GM18907 (cell line): ENCODE measurements at regions not wholly inside any gene's neighbourhood (a gene's known extent, or its start where the extent isn't known, plus 50 kb on each side); places are given as distances from the start of the nearest gene placed in this dataset.
"Not testable (repeated sequence)": the region's sequence is repeated elsewhere in the genome, so short reads cannot be mapped to it uniquely, and the experiment has no call there.

Source experiments
- ATAC-seq: cut with Tn5 transposase; IDR thresholded peaks from one replicate; pipeline ENCODE4 v1.9.1; 2021; ENCODE audit warnings: mild to moderate bottlenecking, moderate library complexity; ENCODE audit not compliant: unreplicated experiment

DNA sequence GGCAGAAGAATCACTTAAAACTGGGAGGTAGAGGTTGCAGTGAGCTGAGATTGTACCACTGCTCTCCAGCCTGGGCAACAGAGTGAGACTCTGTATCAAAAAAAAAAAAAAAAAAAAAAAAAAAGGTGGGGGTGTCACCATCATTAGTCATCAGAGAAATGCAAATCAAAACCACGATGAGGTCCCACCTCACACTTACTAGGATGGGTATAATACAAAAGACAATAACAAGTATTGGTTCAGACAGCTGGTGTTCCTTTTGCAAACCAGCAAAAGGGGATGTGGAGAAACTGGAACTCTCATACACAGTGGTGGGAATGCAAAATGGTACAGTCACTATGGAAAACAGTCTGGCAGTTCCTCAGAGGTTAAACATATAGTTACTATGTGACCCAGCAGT lies 78.7 kb upstream of the TSC22D2 start:
- ATAC-seq, result no peak

DNA sequence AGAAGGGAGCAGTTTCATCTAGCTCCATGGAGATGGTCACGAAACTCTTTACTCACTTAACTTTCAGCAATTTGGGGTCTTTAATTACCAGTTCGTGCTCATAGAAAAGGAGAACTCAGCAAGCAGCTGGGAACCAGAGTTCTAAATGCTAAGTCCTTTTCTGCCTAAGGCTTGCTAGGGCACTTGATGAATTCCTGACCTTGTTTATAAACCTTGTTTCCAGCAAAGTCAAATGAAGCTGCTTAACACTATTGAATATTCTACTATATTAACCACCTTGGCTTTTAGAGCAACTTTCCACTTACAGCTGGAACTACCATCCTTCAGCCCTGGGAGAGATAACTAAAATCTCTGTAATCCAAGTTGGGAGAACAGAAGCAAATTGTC lies 79.5 kb upstream of the TSC22D2 start:
- no peak for ATAC-seq

DNA sequence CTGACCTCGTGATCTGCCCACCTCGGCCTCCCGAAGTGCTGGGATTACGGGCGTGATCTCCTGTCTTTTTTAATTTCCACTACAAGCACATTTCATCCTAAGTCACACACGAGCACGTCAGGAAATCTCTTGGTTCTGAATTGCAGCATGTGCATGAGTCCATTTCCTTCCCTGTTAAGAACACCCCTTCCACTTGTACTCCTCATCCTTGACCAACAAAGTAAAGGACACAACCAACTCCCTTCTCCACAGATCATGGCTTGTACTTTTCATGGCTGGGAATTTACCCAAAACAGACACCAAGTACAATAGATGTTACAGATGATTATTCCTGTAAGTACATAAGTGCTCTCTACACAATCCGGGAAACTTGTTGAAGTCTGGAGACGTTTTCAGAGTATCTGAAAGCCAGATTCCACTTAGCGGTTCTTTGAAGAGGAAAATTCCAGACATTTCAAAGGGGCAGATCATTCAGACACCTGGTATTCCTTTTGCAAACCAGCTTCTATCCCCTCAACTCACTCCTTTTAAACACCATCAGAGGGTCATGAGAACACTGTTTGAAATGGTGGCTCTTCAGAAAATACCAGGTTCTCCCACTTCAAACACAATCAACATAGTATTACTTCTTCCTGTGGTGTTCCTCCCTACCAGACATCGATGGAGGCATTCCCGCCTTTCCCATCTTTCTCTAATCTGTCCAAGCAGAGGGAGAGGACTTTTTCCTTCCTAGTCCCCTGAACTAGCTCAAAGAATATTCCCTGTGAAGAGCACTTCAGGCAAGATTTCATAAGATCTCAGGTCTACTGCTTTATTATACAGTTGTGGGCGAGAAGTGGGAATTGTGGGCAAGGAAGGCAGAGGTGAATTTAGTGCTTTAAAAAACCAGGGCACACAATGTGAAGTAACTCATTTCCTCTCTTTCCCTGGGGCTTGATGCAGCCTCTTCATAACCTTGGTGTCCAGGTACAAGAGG lies 80.1 kb upstream of the TSC22D2 start:
- no peak for ATAC-seq

DNA sequence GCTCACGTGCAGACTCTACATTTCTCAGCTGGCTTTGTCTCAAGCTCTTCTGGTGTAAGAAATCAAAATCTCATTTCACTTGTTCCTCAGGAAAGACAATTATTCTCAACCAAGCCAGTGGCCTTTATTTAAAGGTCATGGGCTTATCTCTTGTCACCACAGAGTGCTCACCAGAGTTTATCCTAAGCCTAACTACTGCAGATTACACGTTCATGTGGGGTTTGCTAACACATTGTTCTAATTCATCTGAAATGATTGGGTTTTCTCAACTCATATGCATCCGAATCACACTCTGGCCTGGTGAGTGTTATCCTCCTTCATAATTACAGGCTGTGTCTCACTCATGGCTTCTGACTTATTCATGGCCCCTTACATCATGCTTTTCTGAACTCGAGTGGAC lies 83.3 kb upstream of the TSC22D2 start:
- ATAC-seq, result no peak

DNA sequence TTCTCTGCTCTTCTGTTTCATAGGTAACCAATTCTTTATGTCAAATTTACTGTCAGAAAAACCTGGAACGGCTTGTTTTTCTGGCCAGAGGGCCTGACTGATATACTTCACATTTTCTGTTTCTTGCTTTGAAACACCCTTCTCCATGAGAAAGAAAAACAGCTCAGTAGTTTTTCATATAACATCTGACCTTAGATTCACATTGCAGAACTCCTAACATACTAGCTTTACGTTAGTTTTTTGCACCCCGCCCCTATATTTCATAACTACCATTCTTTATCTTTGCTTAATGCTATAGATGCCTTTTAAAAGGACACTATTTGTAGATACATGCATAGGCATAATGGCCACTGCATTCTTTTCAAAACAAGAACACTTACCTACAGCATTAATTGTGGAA lies 83.9 kb upstream of the TSC22D2 start:
- ATAC-seq, result no peak

DNA sequence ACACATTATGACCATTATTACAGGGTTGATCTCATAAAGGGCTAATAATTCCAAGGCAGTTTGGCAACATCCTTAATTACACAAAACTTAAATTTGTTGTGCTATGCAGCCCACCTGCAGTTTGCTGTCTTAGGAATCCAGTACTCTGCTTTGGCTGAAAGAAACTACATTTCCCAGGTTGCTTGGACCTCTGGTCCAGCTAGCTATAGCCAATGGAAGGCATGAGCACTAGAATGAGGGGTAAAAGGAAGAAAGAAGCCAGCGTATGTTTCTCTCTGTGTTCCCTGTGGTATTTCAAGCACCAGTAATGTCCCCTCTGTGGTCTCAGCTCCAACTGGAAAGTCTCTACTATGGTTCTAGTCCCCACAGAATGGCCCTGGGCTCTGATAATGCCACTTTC lies 84.3 kb upstream of the TSC22D2 start:
- no peak for ATAC-seq

DNA sequence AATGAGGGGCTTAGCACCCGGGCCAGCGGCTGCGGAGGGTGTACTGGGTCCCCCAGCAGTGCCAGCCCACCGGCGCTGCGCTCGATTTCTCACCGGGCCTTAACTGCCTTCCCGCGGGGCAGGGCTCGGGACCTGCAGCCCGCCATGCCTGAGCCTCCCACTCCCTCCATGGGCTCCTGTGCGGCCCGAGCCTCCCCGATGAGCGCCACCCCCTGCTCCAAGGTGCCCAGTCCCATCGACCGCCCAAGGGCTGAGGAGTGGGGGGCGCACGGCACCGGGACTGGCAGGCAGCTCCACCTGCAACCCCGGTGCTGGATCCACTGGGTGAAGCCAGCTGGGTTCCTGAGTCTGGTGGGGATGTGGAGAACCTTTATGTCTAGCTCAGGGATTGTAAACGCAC lies 85.0 kb upstream of the TSC22D2 start:
- ATAC-seq, result not testable (repeated sequence)

DNA sequence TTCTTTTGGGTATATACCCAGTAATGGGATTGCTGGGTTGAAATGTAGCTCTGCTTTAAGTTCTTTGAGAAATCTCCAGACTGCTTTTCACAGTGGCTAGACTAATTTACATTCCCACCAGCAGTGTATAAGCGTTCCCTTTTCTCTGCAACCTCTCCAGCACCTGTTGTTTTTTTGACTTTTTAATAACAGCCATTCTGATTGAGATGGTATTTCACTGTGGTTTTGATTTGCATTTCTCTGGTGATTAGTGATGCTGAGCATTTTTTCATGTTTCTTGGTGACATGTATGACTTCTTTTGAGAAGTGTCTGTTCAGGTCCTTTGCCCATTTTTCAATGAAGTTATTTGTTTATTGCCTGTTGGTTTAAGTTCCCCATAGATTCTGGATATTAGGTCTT lies 87.1 kb upstream of the TSC22D2 start:
- ATAC-seq, result not testable (repeated sequence)

DNA sequence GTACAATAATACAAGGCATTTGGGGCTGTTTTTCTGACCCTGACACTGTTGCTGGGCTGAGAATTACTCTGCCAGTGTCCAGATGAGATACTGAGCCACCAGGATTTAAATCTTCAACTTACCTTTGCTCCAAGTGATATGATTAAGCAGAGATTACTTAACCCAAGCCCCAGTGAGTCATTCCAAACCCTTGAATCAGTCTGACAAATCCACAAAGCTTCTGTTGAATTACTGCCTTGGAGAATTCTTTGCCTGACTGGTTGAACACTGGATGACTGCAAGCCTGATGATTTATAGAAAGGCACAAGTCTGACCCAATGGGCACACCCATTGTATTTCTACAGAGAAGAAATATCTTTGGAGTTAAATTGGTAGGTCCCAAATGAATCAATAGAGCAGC lies 88.2 kb upstream of the TSC22D2 start:
- ATAC-seq, result no peak

DNA sequence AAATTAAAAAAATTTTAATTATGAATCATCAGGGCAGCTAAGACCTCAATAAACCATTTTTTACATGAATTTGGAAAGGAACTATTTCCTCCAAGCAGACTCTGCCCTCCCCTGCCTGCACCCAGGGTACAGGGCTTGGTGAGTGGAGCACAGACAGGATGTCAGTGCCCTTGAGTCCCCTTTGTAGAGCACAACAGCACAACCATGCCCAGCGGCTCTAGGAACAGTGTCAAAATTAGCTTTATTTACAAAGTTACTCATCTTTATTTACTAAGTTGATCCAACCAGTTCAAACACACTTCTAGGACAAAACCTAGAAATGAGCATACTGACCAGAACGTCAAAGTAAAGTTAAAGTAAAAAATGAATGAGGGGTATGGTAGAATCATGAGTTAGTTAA lies 90.6 kb upstream of the TSC22D2 start:
- ATAC-seq, result no peak

DNA sequence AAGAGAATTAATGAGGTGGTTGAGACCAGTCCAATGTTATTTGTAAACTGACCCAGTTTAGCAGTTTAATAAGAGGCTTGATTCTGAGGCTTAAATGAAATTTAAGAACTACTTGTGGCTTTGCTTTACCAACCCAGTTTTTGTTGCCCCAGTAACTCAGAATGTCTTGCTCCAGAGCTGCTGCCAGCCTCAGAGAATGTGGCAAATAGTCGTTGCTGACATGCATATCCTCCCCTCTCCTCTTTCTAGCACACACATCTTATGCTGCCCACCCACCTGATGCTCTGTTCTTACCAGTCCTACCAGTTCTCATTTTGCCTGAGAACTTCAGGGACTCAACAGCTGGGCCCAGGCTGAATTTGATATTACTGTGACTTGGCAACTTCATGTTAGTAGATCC lies 92.4 kb upstream of the TSC22D2 start:
- ATAC-seq, result no peak

DNA sequence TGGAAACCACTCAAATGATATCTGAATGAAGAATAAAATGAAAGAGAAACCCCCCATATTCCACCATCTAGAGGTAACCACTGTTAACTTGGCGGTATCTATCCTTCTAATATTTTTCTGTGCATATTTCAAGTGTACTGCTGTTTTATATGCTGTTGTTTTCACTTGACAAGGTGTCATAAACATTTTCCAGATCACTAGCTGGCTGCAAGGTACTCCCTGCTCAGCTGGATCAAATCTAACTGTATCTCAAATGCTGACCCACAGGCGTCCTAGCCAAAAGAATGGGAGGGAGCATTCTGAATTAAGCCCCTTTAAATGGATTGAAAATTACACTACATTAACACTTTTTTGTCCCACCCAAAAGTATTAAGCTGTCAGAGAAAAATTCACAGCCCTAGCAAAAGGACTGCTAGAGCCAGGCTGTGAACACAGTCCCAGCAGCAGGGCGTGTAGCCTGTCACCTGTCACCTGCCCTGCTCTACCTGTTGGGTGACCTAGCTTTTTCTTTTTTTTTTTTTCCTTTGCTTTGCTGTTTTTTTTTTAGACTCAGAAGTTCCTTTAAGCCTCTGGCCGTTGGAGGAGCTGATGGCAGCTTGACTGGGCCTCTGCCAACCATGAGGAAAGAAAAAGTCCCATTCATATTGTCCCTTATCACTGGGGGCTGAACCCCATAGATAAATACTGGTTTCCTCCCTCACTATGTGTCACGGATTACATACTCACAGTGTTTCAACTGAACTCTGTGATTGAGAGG lies 93.7 kb upstream of the TSC22D2 start:
- ATAC-seq, result no peak

DNA sequence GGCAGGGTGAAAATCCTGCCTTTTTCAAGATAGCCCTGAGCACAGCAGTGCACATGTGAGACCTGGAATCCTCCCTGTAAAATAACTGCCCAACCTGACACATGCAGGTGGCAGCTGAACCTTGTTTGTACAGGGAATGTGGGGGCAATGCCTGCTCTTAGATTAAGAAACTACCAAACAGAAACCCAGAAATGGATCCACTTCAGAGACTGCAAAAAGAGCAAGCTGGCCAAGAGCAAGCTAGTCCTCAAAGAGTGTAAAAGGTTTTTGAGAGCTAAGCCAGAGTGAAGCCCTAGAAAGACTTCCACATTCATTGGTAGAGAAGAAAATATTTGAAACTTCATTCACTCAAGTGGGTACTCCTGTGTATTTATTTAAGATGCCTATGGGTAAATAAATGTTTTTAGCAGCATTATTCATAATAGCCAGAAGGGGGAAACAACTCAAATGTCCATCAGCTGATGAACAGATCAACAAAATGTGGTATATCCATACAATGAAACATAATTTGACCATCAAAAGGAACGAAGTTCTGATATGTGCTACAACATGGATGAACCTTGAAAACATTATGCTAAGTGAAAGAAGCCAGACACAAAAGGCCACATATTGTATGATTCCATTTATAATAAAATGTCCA lies 96.0 kb upstream of the TSC22D2 start:
- no peak for ATAC-seq

DNA sequence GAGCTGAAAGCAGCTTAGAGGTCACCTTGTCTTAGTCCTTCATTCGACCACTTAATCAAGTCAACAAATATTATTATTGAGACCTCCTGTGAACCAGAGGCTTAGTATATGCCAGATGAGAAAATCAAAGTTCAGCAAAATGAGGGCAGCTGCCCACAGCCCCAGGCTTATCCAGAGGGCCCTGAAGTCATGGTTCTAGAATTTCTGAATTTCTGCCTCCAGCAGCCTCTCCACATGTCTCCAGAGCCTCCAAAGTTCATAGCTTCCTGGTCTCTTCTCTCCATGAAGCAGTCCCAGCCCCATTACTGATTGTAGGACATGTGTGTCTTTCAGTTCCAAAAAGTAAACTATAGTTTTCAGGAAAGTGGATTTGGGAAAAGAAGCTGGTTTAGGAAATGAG lies 96.9 kb upstream of the TSC22D2 start:
- ATAC-seq, result no peak

DNA sequence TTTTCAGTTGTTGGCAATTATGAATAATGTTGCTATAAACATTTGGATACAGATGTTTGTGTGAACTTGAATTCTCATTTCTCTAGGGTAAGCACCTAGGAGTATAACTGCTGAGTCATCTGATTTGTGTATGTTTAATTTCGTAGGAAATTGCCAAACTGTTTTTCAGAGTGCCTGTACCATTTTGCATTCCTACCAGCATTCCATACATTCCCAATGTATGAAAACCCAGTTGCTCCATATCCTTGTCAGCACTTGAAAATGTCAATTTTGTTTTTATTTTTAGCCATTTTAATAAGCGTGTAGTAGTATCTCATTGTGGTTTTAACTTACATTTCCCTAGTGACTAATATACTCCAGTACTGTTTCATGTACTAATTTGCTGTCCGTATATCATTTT lies 98.5 kb upstream of the TSC22D2 start:
- ATAC-seq, result no peak

DNA sequence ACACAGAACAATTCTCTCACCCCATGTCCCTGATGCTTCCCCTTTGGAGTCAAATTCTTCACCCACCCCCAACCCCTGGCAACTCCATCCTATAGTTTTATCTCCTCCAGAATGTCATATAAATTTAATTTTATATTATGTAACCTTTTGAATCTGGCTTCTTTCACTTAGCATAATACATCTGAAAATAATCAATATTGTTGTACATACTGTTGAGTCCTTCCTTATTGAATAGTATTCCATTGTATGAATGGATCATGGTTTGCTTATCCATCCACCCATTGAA lies 98.9 kb upstream of the TSC22D2 start:
- ATAC-seq, result no peak

DNA sequence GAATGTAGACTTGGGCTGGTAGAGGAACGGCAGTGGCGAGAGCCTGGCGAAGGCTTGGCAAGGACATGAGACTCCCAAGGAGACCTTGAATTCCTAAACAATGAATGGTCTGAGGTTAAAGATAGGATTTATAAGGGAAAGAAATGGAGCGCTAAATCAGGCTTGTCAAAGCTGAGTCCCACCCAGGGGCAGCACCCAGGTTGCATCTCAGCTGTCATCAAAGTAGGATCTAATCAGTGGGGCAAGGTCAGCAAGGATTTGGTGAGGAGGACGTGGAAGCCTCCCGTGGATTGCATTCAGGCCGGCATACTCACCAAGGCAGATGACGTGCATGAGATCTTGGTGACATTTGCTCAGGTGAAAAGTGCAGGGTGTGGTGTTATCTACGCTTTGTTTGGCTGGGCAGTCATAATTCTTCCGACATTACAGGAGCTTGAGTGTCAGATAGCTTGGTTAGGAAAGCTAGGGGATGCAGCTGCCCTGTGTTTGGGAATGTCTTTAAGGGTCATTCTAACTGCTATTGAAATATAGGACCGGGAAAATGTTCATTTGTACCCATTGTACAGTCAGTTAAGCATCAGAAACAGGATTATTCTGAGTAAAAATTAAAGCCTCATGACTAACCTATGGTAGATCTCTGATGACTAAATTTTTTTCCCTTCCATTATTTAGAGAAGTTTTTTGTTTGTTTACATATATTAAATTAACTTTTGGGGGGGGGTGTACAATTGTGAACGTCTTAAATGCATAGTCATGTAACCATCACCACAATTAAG lies 99.4 kb upstream of the TSC22D2 start:
- ATAC-seq, result no peak

DNA sequence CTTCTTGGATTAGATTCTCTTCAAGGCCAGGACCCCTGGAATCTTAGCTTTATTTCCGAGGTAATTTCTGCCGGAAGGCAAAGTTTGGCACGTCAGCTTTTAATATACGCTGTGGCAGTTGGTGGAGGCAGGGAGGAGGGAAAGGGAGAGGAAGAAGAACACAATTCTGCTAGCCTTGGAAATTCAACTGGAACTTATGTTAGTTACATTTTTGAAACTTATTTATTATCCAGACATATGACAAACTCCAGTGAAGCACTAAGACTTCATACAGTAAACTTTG lies 100.1 kb upstream of the TSC22D2 start:
- no peak for ATAC-seq

DNA sequence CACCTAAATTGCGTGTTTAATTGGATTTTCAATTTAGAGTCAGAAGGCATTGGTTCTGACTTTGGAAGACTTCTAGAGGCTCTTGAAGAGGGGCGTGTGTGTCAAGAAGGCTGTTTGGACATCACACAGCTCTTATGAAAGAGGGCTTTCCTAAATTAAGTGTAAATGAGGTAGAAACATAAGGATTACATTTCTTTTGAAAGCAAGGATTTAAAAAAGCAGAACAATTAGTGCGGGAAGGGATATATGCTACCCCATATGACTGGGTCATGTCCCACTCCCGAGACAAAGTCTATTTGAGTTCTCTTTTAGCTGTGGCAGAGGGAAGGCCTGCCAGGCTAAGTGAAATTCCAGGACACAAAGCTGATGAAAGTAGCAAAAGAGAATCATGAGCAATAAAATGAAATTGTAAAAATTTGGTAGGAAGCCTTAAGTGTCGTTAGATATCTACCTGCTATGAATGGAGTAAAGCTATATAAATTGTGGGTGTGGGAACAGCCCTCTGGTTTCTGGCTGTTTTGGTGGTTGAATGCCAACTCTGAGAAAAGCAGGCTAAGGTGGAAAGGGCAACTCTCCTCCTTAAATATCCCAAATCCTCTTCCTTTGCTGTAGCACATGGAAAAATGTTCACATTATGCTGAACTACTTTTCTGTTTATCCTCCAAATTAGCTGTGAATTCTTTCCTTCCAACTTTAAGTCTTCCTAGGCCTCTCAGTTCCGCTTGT lies 100.6 kb upstream of the TSC22D2 start:
- ATAC-seq, result no peak

DNA sequence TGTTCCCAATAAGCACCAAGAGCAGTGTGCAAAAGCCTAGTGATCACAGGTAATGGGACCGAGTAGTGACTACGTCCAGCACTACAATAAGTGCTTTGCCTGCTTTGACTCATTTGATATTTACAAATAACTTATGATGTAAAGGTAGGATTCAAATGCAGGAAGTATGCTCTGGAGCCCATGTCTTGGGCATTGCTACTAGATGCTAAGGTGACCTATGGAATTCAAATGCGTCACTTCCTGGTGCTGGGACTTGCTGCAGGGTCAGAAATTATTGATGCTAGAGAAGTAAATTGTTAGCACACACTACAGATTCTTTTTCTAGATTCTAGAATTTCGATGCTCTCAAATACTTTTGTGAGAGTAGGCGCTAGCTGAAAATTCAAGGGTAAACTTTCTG lies 101.2 kb upstream of the TSC22D2 start:
- no peak for ATAC-seq

DNA sequence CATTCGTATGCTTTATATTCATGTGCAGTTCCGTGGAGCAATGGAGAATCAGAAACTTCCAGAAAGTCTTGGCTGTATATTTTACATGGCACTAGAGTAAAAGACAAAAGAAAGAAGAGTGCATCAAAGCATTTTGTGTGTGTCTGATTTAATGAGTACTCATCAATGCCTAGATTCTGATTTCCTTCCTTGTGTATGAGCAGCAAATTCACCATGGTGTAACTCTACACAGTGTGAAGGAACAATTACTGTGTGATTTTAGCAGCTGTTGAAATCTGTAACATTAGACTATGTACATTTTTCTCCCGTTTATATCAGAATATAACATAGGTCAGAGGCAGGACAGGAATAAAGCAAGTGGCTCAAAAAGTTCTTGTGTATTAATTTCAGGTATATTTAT lies 102.0 kb upstream of the TSC22D2 start:
- ATAC-seq, result no peak
